Cardiac muscle cell (in vitro differentiated cells and primary cell): ENCODE measurements at regions not wholly inside any gene's neighbourhood (a gene's known extent, or its start where the extent isn't known, plus 50 kb on each side); places are given as distances from the start of the nearest gene placed in this dataset.
A peak's percentile ranks its signal among the peaks of the same experiment; 100 is the strongest.
"Not testable (repeated sequence)": the region's sequence is repeated elsewhere in the genome, so short reads cannot be mapped to it uniquely, and the experiment has no call there.

Experiments
- DNase-seq, 2 donors: peaks; one replicate each; pipeline versions ENCODE4 v3.0.0 to v3.0.0-alpha.2; 2010 to 2017; ENCODE audit warnings: low read depth in 1 of 2, low spot score in 1 of 2
- H3K27ac ChIP-seq: fragments of 200-600 bp; sonication (generic); 2 replicates; pipeline ENCODE4 v1.5.1; 2016
- H3K27me3 ChIP-seq: fragments of 200-600 bp; sonication (generic); 2 replicates; pipeline ENCODE4 v1.6.0; 2016; ENCODE audit warnings: control low read depth
- H3K36me3 ChIP-seq: fragments of 200-600 bp; sonication (generic); 2 replicates; pipeline ENCODE4 v1.5.1; 2016; ENCODE audit warnings: control low read depth
- H3K4me1 ChIP-seq: fragments of 200-600 bp; sonication (generic); 2 replicates; pipeline ENCODE4 v1.8.1; 2017; ENCODE audit warnings: low read depth, mild to moderate bottlenecking, mixed run types
- H3K4me3 ChIP-seq: fragments of 200-600 bp; sonication (generic); 2 replicates; pipeline ENCODE4 v1.5.1; 2016; ENCODE audit warnings: mild to moderate bottlenecking
- H3K9me3 ChIP-seq: fragments of 200-600 bp; sonication (generic); 2 replicates; pipeline ENCODE4 v1.5.1; 2017; ENCODE audit warnings: low read depth, mild to moderate bottlenecking, control low read depth
- TF ChIP-seq, protein P1 (sequence below): IDR thresholded peaks from 2 replicates; pipeline ENCODE4 v1.5.1; 2012; ENCODE audit warnings: low read depth, mild to moderate bottlenecking, low read length

DNA sequence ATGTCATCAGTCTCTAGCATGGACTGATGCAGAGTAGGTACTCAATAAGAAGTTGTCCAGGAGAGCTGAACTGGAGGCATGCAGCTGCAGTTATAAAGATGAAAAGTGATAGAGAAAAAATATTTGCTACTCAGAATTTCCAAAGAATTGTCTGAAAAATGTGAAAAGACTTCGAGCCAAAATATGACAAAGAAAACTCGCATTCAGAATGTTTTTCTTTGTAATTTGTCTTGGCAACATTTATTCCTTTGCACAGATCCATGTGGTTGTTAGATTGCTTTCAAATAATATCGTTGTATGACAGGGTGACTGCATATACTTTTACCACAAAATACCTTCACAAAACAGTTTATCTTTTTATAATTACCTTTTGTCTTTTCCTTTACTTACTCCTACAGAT is 128.0 kb upstream of the SLC4A4 start:
- no peak for DNase-seq
- no peak overlapping the region for H3K27ac ChIP-seq

DNA sequence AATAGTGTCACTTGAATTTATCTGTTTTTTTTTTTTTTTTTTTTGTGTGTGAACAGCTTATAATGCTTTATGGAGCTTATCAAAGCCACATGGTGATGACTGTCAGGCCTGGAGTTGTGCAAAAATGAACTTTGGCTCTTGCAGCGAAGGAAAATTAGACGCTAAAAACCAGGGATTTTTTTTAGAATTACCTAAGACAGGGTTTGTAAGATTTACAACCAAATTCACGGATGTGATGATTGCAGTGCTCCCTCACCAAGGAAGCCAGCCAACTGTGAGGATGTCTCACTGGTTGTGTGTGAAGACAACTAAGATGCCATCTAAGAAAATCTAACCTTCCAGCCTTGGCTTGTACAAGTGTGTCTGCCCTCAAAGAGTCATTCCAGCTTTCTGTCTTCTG is 127.1 kb upstream of the SLC4A4 start:
- Histone ChIP-seq H3K27ac (peak overlapping the region; percentile 55), H3K27me3 (no peaks in the 10 kb centered on the region), H3K9me3 (no peaks in the 10 kb centered on the region), H3K36me3 (no peaks in the 10 kb centered on the region), H3K4me3 (no peak overlapping the region), H3K4me1 (peaks cover 24% of the 10 kb centered on the region)
- DNase-seq, result peak in 1 of 2 donors; percentile 32
- TF ChIP-seq, protein P1, sequence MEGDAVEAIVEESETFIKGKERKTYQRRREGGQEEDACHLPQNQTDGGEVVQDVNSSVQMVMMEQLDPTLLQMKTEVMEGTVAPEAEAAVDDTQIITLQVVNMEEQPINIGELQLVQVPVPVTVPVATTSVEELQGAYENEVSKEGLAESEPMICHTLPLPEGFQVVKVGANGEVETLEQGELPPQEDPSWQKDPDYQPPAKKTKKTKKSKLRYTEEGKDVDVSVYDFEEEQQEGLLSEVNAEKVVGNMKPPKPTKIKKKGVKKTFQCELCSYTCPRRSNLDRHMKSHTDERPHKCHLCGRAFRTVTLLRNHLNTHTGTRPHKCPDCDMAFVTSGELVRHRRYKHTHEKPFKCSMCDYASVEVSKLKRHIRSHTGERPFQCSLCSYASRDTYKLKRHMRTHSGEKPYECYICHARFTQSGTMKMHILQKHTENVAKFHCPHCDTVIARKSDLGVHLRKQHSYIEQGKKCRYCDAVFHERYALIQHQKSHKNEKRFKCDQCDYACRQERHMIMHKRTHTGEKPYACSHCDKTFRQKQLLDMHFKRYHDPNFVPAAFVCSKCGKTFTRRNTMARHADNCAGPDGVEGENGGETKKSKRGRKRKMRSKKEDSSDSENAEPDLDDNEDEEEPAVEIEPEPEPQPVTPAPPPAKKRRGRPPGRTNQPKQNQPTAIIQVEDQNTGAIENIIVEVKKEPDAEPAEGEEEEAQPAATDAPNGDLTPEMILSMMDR, result no peak

More for the DNA sequence above, 128.0 kb upstream of the SLC4A4 start:
- Histone ChIP-seq H3K9me3 (no peaks in the 10 kb centered on the region), H3K4me1 (peaks cover 24% of the 10 kb centered on the region), H3K27me3 (no peaks in the 10 kb centered on the region), H3K4me3 (no peak overlapping the region), H3K36me3 (no peaks in the 10 kb centered on the region)
- TF ChIP-seq, protein P1, result no peak

DNA sequence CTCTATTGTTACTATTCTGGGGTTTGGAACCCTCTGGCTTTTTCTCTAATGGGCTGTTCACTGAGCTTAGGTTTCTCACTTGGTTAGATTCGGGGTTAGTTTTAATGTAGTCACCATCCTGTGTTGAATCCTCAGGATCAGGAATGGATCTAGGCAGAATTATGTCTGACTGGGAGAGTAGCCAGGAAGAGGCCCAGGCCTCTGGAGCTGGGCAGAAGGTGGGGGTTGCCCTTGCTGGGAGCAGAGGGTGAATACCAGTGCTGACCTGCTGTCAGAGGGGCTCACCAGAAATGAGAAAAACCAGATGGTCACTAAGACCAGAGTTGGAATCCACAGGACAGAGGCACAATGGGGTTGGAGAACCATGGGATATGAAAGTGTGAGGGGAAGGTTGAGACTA is 126.6 kb upstream of the SLC4A4 start:
- H3K9me3 ChIP-seq, result no peaks in the 10 kb centered on the region
- DNase-seq, result peak; percentile 43 to 73
- no peak overlapping the region for H3K4me3 ChIP-seq
- peak overlapping the region; percentile 55 for H3K27ac ChIP-seq
- no peaks in the 10 kb centered on the region for H3K27me3 ChIP-seq
- TF ChIP-seq, protein P1, result no peak
- H3K36me3 ChIP-seq, result no peaks in the 10 kb centered on the region
- peaks cover 24% of the 10 kb centered on the region for H3K4me1 ChIP-seq

DNA sequence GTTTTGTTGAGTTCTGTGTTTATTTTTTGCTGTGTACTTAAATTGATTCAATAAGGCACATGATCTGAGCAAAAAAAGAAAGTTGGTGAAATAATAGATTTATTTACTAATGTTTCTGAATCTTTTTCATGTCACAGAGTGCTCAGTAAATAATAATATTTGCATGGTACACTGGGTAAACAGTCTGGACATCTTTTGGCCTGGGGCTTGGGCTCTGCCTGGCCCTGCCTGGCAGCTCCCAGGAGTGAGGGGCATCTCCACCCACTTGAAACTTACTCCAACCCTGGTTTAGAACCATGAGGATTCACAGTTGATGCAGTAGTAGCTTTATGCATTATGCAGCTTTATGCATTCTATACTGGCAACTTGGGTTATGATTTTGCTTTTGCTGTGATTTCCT is 124.2 kb upstream of the SLC4A4 start:
- DNase-seq, result no peak
- Histone ChIP-seq H3K4me3 (no peak overlapping the region), H3K27me3 (no peaks in the 10 kb centered on the region), H3K4me1 (peaks cover 21% of the 10 kb centered on the region), H3K9me3 (no peaks in the 10 kb centered on the region), H3K27ac (no peak overlapping the region), H3K36me3 (no peaks in the 10 kb centered on the region)
- TF ChIP-seq, protein P1, result no peak

DNA sequence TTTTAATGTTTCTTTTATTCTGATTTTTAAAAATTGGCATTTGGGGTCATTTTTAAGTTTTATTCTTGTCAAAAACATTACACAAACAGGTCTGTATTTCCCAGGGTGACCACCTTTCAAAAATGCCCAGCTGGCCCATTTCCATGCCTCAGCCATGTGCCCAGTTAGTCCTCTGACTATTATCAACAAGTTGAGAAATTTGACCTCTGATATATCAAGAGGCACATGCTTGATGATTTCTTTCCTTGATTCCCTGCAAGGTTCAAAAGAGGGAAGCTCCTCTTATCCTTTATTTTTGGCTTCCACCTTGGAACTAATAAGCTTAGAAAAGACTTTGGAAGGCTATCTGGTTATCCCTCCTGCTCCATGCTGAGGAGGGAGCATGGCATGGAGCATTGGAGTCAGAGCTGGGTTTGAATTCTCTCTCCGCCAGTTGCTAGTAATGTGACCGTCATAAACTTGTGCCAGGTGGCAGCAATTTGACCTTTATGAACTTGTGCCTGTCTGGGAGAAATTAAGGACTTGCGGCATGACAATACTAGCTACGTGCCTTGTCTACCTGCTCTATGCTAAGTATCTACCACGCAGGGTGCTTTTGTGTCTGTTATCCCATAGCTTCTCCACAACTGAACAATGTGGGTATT is 122.4 kb upstream of the SLC4A4 start:
- TF ChIP-seq, protein P1, result no peak
- Histone ChIP-seq H3K27me3 (no peaks in the 10 kb centered on the region), H3K36me3 (no peaks in the 10 kb centered on the region), H3K4me1 (peaks cover 19% of the 10 kb centered on the region), H3K4me3 (no peak overlapping the region), H3K27ac (no peak overlapping the region), H3K9me3 (no peaks in the 10 kb centered on the region)
- DNase-seq, result no peak

DNA sequence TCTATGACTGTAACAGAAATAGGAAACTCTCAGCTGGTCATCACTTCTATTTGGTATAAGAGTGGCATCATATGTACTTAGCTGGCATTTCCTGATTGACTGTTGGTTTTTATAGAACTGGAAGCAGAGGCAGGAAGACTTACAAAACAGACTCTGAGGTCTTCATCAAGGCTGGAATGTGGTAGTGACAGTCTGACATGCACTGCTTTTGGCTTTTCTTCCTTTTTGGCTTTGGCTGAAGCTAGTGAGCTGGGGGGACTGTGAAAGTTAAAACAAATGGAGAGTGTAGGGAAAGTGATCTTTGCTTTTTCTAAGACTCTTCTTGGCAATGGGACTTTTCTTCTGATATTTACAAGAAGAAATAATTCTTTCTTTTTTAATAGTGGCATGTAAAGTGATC is 121.1 kb upstream of the SLC4A4 start:
- Histone ChIP-seq H3K27ac (peak overlapping the region; percentile 10), H3K9me3 (no peaks in the 10 kb centered on the region), H3K4me1 (peaks cover 8% of the 10 kb centered on the region), H3K36me3 (no peaks in the 10 kb centered on the region), H3K27me3 (no peaks in the 10 kb centered on the region), H3K4me3 (no peak overlapping the region)
- TF ChIP-seq, protein P1, result no peak
- peak in 1 of 2 donors; percentile 46 for DNase-seq

DNA sequence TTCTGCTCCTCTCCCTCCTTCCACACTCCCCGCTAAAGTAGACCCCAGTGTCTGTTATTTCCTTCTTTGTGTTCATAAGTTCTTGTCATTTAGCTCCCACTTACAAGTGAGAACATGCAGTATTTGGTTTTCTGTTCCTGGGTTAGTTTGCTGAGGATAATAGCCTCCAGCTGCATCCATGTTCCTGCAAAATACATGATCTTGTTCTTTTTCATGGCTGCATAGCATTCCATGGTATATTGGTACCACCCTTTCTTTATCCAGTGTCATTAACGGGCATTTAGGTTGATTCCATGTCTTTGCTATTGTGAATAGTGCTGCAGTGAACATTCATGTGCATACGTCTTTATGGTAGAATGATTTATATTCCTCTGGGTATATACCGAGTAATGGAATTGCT is 118.0 kb upstream of the SLC4A4 start:
- not testable (repeated sequence) for H3K36me3 ChIP-seq, DNase-seq, H3K4me1 ChIP-seq, H3K27me3 ChIP-seq, H3K9me3 ChIP-seq, H3K27ac ChIP-seq, H3K4me3 ChIP-seq
